Glutamatergic neuron (in vitro differentiated cells): ENCODE measurements at regions not wholly inside any gene's neighbourhood (a gene's known extent, or its start where the extent isn't known, plus 50 kb on each side); places are given as distances from the start of the nearest gene placed in this dataset.

Source experiments
- DNase-seq: peaks from one replicate; pipeline ENCODE4 v3.0.0; 2022
- H3K27ac Mint-ChIP-seq: one replicate; pipeline ENCODE4 v1.8.0; 2020; ENCODE audit warnings: mild to moderate bottlenecking, mixed read lengths, inconsistent platforms; ENCODE audit not compliant: unreplicated experiment
- H3K27me3 Mint-ChIP-seq: one replicate; pipeline ENCODE4 v1.8.0; 2020; ENCODE audit warnings: mild to moderate bottlenecking, moderate library complexity, mixed read lengths, inconsistent platforms; ENCODE audit not compliant: unreplicated experiment
- H3K36me3 Mint-ChIP-seq: one replicate; pipeline ENCODE4 v1.8.0; 2020; ENCODE audit warnings: mild to moderate bottlenecking, mixed read lengths, inconsistent platforms; ENCODE audit not compliant: unreplicated experiment
- H3K4me1 Mint-ChIP-seq: one replicate; pipeline ENCODE4 v1.8.0; 2020; ENCODE audit warnings: mild to moderate bottlenecking, low read depth, mixed read lengths, inconsistent platforms; ENCODE audit not compliant: unreplicated experiment
- H3K4me3 Mint-ChIP-seq: one replicate; pipeline ENCODE4 v1.8.0; 2020; ENCODE audit warnings: mild to moderate bottlenecking, mixed read lengths, inconsistent platforms; ENCODE audit not compliant: unreplicated experiment
- H3K9me3 Mint-ChIP-seq: one replicate; pipeline ENCODE4 v1.8.0; 2020; ENCODE audit warnings: mild to moderate bottlenecking, moderate library complexity, mixed read lengths, inconsistent platforms; ENCODE audit not compliant: unreplicated experiment
- CTCF ChIP-seq: fragments of 200-600 bp; sonication (generic); IDR thresholded peaks from one replicate; pipeline ENCODE4 v1.5.0; 2021; ENCODE audit not compliant: partially characterized antibody, unreplicated experiment

- Mint-ChIP-seq H3K9me3 (peaks cover 2% of the 10 kb centered on the region), H3K27ac (no peak overlapping the region), H3K27me3 (no peaks in the 10 kb centered on the region), H3K4me3 (no peak overlapping the region), H3K4me1 (no peaks in the 10 kb centered on the region), H3K36me3 (no peaks in the 10 kb centered on the region)
- TF ChIP-seq CTCF: peak; percentile 88
- DNase-seq: peak; percentile 47
Observed at GRCh38 chr13:84896128-84896527, 903.1 kb downstream of the SLITRK6 start.

GRCh38 chr13:84894749-84895148 lies 904.5 kb downstream of the SLITRK6 start:
- no peak for DNase-seq
- Mint-ChIP-seq H3K9me3 (peaks cover 2% of the 10 kb centered on the region), H3K4me3 (no peak overlapping the region), H3K27ac (no peak overlapping the region), H3K4me1 (no peaks in the 10 kb centered on the region), H3K36me3 (no peaks in the 10 kb centered on the region), H3K27me3 (no peaks in the 10 kb centered on the region)
- TF ChIP-seq CTCF: no peak

GRCh38 chr13:84885868-84886267 lies 913.4 kb downstream of the SLITRK6 start:
- no peak overlapping the region for H3K27ac Mint-ChIP-seq
- no peaks in the 10 kb centered on the region for H3K9me3 Mint-ChIP-seq
- TF ChIP-seq CTCF: no peak
- H3K27me3 Mint-ChIP-seq: no peaks in the 10 kb centered on the region
- no peaks in the 10 kb centered on the region for H3K36me3 Mint-ChIP-seq
- H3K4me1 Mint-ChIP-seq: no peaks in the 10 kb centered on the region
- no peak for DNase-seq
- H3K4me3 Mint-ChIP-seq: no peak overlapping the region

- no peaks in the 10 kb centered on the region for H3K27me3 Mint-ChIP-seq
- no peak overlapping the region for H3K27ac Mint-ChIP-seq
- no peak overlapping the region for H3K4me3 Mint-ChIP-seq
- no peaks in the 10 kb centered on the region for H3K4me1 Mint-ChIP-seq
- peaks cover 10% of the 10 kb centered on the region for H3K36me3 Mint-ChIP-seq
- peaks cover 4% of the 10 kb centered on the region for H3K9me3 Mint-ChIP-seq
- TF ChIP-seq CTCF: no peak
- no peak for DNase-seq
Observed at GRCh38 chr13:84873951-84874350, 925.3 kb downstream of the SLITRK6 start.

GRCh38 chr13:84870190-84870589 lies 929.0 kb downstream of the SLITRK6 start:
- no peak overlapping the region for H3K4me3 Mint-ChIP-seq
- TF ChIP-seq CTCF: no peak
- peaks cover 4% of the 10 kb centered on the region for H3K4me1 Mint-ChIP-seq
- H3K36me3 Mint-ChIP-seq: peaks cover 4% of the 10 kb centered on the region
- no peaks in the 10 kb centered on the region for H3K27me3 Mint-ChIP-seq
- no peak for DNase-seq
- H3K27ac Mint-ChIP-seq: no peak overlapping the region
- H3K9me3 Mint-ChIP-seq: peaks cover 2% of the 10 kb centered on the region
